Fibroblast of skin of left biceps (primary cell): ENCODE measurements at regions not wholly inside any gene's neighbourhood (a gene's known extent, or its start where the extent isn't known, plus 50 kb on each side); places are given as distances from the start of the nearest gene placed in this dataset.

Experiments used
- DNase-seq, 2 experiments: peaks; one replicate each; pipeline ENCODE4 v3.0.0-alpha.2; 2013; ENCODE audit warnings: low read depth in 2 of 2

- no peak for DNase-seq
These were observed 130.3 kb upstream of the NUDT7 start for GRCh38 chr16:77592021-77592420.

- DNase-seq = no peak
These were observed 128.3 kb upstream of the NUDT7 start for GRCh38 chr16:77594057-77594456.

- DNase-seq = no peak
These were observed 127.3 kb upstream of the NUDT7 start for GRCh38 chr16:77594799-77595596.

GRCh38 chr16:77596261-77596660 is 126.1 kb upstream of the NUDT7 start:
- no peak for DNase-seq

GRCh38 chr16:77599793-77600415 is 122.4 kb upstream of the NUDT7 start:
- no peak for DNase-seq

- no peak for DNase-seq
These were observed 121.8 kb upstream of the NUDT7 start for GRCh38 chr16:77600555-77600954.

GRCh38 chr16:77603656-77604055 is 118.7 kb upstream of the NUDT7 start:
- no peak for DNase-seq

- DNase-seq = no peak
These were observed 111.8 kb upstream of the NUDT7 start for GRCh38 chr16:77610496-77610895.

- no peak for DNase-seq
These were observed 110.9 kb upstream of the NUDT7 start for GRCh38 chr16:77611386-77611785.

GRCh38 chr16:77612596-77612995 is 109.7 kb upstream of the NUDT7 start:
- DNase-seq = no peak

GRCh38 chr16:77613095-77613494 is 109.2 kb upstream of the NUDT7 start:
- no peak for DNase-seq

- no peak for DNase-seq
These were observed 104.8 kb upstream of the NUDT7 start for GRCh38 chr16:77617553-77617952.

- no peak for DNase-seq
These were observed 104.3 kb upstream of the NUDT7 start for GRCh38 chr16:77617996-77618395.

GRCh38 chr16:77618951-77619350 is 103.4 kb upstream of the NUDT7 start:
- DNase-seq = no peak

GRCh38 chr16:77624085-77624484 is 98.2 kb upstream of the NUDT7 start:
- DNase-seq = no peak

- no peak for DNase-seq
These were observed 85.7 kb upstream of the NUDT7 start for GRCh38 chr16:77636615-77637014.

- DNase-seq = no peak
These were observed 84.4 kb upstream of the NUDT7 start for GRCh38 chr16:77637940-77638339.

- no peak for DNase-seq
These were observed 79.1 kb upstream of the NUDT7 start for GRCh38 chr16:77643176-77643575.

- no peak for DNase-seq
These were observed 76.5 kb upstream of the NUDT7 start for GRCh38 chr16:77645764-77646163.

- no peak for DNase-seq
These were observed 74.6 kb upstream of the NUDT7 start for GRCh38 chr16:77647726-77648125.

- no peak for DNase-seq
These were observed 71.6 kb upstream of the NUDT7 start for GRCh38 chr16:77650761-77651160.

- no peak for DNase-seq
These were observed 69.9 kb upstream of the NUDT7 start for GRCh38 chr16:77652399-77652798.

- no peak for DNase-seq
These were observed 65.3 kb upstream of the NUDT7 start for GRCh38 chr16:77657016-77657415.

GRCh38 chr16:77660311-77660710 is 62.0 kb upstream of the NUDT7 start:
- DNase-seq = no peak
